GM21367 (cell line): ENCODE measurements at regions not wholly inside any gene's neighbourhood (a gene's known extent, or its start where the extent isn't known, plus 50 kb on each side); places are given as distances from the start of the nearest gene placed in this dataset.

ENCODE experiments used
- ATAC-seq: cut with Tn5 transposase; IDR thresholded peaks from one replicate; pipeline ENCODE4 v1.9.1; 2021; ENCODE audit not compliant: unreplicated experiment

- no peak for ATAC-seq
These were observed 1094.5 kb upstream of the LRRN3 start for GRCh38 chr7:109996411-109996810.

GRCh38 chr7:109996927-109997326 lies 1094.0 kb upstream of the LRRN3 start:
- ATAC-seq, result no peak

- ATAC-seq, result no peak
These were observed 1093.1 kb upstream of the LRRN3 start for GRCh38 chr7:109997837-109998236.

GRCh38 chr7:110001254-110001938 lies 1089.5 kb upstream of the LRRN3 start:
- ATAC-seq, result no peak

GRCh38 chr7:110003827-110004226 lies 1087.1 kb upstream of the LRRN3 start:
- no peak for ATAC-seq

GRCh38 chr7:110007320-110008063 lies 1083.4 kb upstream of the LRRN3 start:
- no peak for ATAC-seq

GRCh38 chr7:110010359-110010758 lies 1080.6 kb upstream of the LRRN3 start:
- ATAC-seq, result no peak

GRCh38 chr7:110017405-110017804 lies 1073.5 kb upstream of the LRRN3 start:
- no peak for ATAC-seq

- ATAC-seq, result no peak
These were observed 1063.5 kb upstream of the LRRN3 start for GRCh38 chr7:110027385-110027784.

GRCh38 chr7:110043519-110043918 lies 1047.4 kb upstream of the LRRN3 start:
- no peak for ATAC-seq

- ATAC-seq, result no peak
These were observed 1040.1 kb upstream of the LRRN3 start for GRCh38 chr7:110050785-110051184.

- no peak for ATAC-seq
These were observed 1039.6 kb upstream of the LRRN3 start for GRCh38 chr7:110051372-110051771.

GRCh38 chr7:110056331-110056730 lies 1034.6 kb upstream of the LRRN3 start:
- ATAC-seq, result no peak

GRCh38 chr7:110058401-110058800 lies 1032.5 kb upstream of the LRRN3 start:
- ATAC-seq, result no peak

GRCh38 chr7:110061387-110061786 lies 1029.5 kb upstream of the LRRN3 start:
- no peak for ATAC-seq

GRCh38 chr7:110065121-110065520 lies 1025.8 kb upstream of the LRRN3 start:
- no peak for ATAC-seq

- no peak for ATAC-seq
These were observed 1024.1 kb upstream of the LRRN3 start for GRCh38 chr7:110066843-110067242.

- no peak for ATAC-seq
These were observed 1019.7 kb upstream of the LRRN3 start for GRCh38 chr7:110071192-110071591.

GRCh38 chr7:110075450-110075849 lies 1015.5 kb upstream of the LRRN3 start:
- no peak for ATAC-seq

- no peak for ATAC-seq
These were observed 1014.7 kb upstream of the LRRN3 start for GRCh38 chr7:110076194-110076593.

- no peak for ATAC-seq
These were observed 1006.6 kb upstream of the LRRN3 start for GRCh38 chr7:110084181-110084807.
